CD14-positive monocyte (primary cell): ENCODE measurements at regions not wholly inside any gene's neighbourhood (a gene's known extent, or its start where the extent isn't known, plus 50 kb on each side); places are given as distances from the start of the nearest gene placed in this dataset.
A peak's percentile ranks its signal among the peaks of the same experiment; 100 is the strongest.

Experiments
- DNase-seq, 3 donors: peaks; one replicate each; pipeline ENCODE4 v3.0.0-alpha.2; 2011 to 2022
- H2AFZ ChIP-seq: 2 replicates; pipeline ENCODE4 v1.6.0; 2012; ENCODE audit warnings: mild to moderate bottlenecking, low read depth, low read length, inconsistent platforms; ENCODE audit not compliant: insufficient read depth, poor library complexity, severe bottlenecking
- H3K27ac ChIP-seq, 2 donors: 1 replicate in 1 of 2; 2 replicates in 1 of 2; pipeline ENCODE4 v1.5.1; 2012 to 2013; ENCODE audit warnings: low read length in 2 of 2, control low read depth in 1 of 2, inconsistent platforms in 1 of 2, low read depth in 1 of 2, mild to moderate bottlenecking in 1 of 2
- H3K27me3 ChIP-seq, 2 donors: one replicate each; pipeline versions ENCODE4 v1.6.0 to v1.6.1; 2011 to 2013; ENCODE audit warnings: low read length in 2 of 2; ENCODE audit not compliant: control insufficient read depth in 2 of 2, insufficient read depth in 2 of 2
- H3K36me3 ChIP-seq, 2 donors: replicated peaks in 1 of 2; 1 replicate in 1 of 2; 2 replicates in 1 of 2; pipeline versions ENCODE4 v1.5.1 to v1.6.1; 2012 to 2013; ENCODE audit warnings: low read length in 2 of 2, control low read depth in 1 of 2, inconsistent platforms in 1 of 2, mild to moderate bottlenecking in 1 of 2; ENCODE audit not compliant: insufficient read depth in 2 of 2, control insufficient read depth in 1 of 2
- H3K4me1 ChIP-seq, 2 donors: 1 replicate in 1 of 2; 2 replicates in 1 of 2; pipeline versions ENCODE4 v1.5.1 to v1.6.1; 2012 to 2013; ENCODE audit warnings: low read length in 2 of 2, control low read depth in 1 of 2, inconsistent platforms in 1 of 2, mild to moderate bottlenecking in 1 of 2, moderate library complexity in 1 of 2; ENCODE audit not compliant: insufficient read depth in 2 of 2, control insufficient read depth in 1 of 2
- H3K4me2 ChIP-seq: replicated peaks from 2 replicates; pipeline ENCODE3; 2012; ENCODE audit warnings: low read length, moderate library complexity, mild to moderate bottlenecking; ENCODE audit not compliant: poor library complexity, severe bottlenecking; ENCODE audit errors: extremely low read depth
- H3K4me3 ChIP-seq, 3 experiments: fragments of 200-600 bp in 1 of 3; sonication (generic) in 1 of 3; replicated peaks in 1 of 3; 1 replicate in 2 of 3; 2 replicates in 1 of 3; pipeline ENCODE4 v1.5.1; 2011 to 2013; ENCODE audit warnings: low read length in 3 of 3, mild to moderate bottlenecking in 3 of 3, control low read depth in 2 of 3, low read depth in 2 of 3, inconsistent platforms in 1 of 3, moderate library complexity in 1 of 3
- H3K79me2 ChIP-seq: 2 replicates; pipeline ENCODE4 v1.6.0; 2012; ENCODE audit warnings: mild to moderate bottlenecking, control low read depth, inconsistent platforms, low read length, moderate library complexity; ENCODE audit not compliant: insufficient read depth
- H3K9ac ChIP-seq: 2 replicates; pipeline ENCODE4 v1.6.0; 2017; ENCODE audit warnings: low read length, mild to moderate bottlenecking; ENCODE audit not compliant: insufficient read depth, poor library complexity, severe bottlenecking
- H3K9me3 ChIP-seq, 2 donors: replicated peaks in 1 of 2; 1 replicate in 1 of 2; 2 replicates in 1 of 2; pipeline versions ENCODE4 v1.5.1 to v1.6.1; 2012 to 2013; ENCODE audit warnings: low read length in 2 of 2, control low read depth in 1 of 2; ENCODE audit not compliant: control insufficient read depth in 1 of 2, insufficient read depth in 1 of 2
- H4K20me1 ChIP-seq: 2 replicates; pipeline ENCODE4 v1.6.0; 2012; ENCODE audit warnings: mild to moderate bottlenecking, low read length, control low read depth, moderate library complexity; ENCODE audit not compliant: insufficient read depth
- H3K27ac Mint-ChIP-seq, 7 donors: one replicate each; pipeline ENCODE4 v1.8.0; 2020; ENCODE audit warnings: mild to moderate bottlenecking in 7 of 7, mixed read lengths in 7 of 7, moderate library complexity in 6 of 7, inconsistent platforms in 2 of 7
- H3K27me3 Mint-ChIP-seq, 3 donors: one replicate each; pipeline ENCODE4 v1.8.0; 2021 to 2022; ENCODE audit warnings: low read depth in 3 of 3, mild to moderate bottlenecking in 3 of 3, mixed read lengths in 3 of 3, moderate library complexity in 3 of 3, inconsistent platforms in 1 of 3
- H3K36me3 Mint-ChIP-seq, 2 donors: one replicate each; pipeline ENCODE4 v1.8.0; 2020; ENCODE audit warnings: mixed read lengths in 2 of 2, inconsistent platforms in 1 of 2, mild to moderate bottlenecking in 1 of 2
- H3K4me1 Mint-ChIP-seq: one replicate; pipeline ENCODE4 v1.8.0; 2020; ENCODE audit warnings: mild to moderate bottlenecking, mixed read lengths
- H3K4me3 Mint-ChIP-seq, 2 donors: one replicate each; pipeline ENCODE4 v1.8.0; 2020; ENCODE audit warnings: mild to moderate bottlenecking in 2 of 2, mixed read lengths in 2 of 2, moderate library complexity in 1 of 2
- H3K9me3 Mint-ChIP-seq, 7 donors: one replicate each; pipeline ENCODE4 v1.8.0; 2020 to 2022; ENCODE audit warnings: mixed read lengths in 7 of 7, mild to moderate bottlenecking in 6 of 7, moderate library complexity in 6 of 7, inconsistent platforms in 2 of 7
- CTCF ChIP-seq: fragments of 200-600 bp; IDR thresholded peaks from one replicate; pipeline ENCODE4 v1.8.0; 2022; ENCODE audit warnings: antibody characterized with exemption, mild to moderate bottlenecking
- WGBS: methylation state at CpG from one replicate; pipeline ENCODE4 v1.1.5; 2013; ENCODE audit warnings: missing lambda C conversion rate; ENCODE audit not compliant: insufficient coverage; 5-methylcytosine and 5-hydroxymethylcytosine counted together
- intact Hi-C, 2 donors: fragments of 100-400 bp; cut with micrococcal nuclease; formaldehyde crosslinking; loops; one replicate each; pipeline versions ENCODE4 v1.15.0 to v1.15.1; 2023

GRCh38 chr11:105226091-105226490 is 86.5 kb upstream of the CARD18 start:
- Histone ChIP-seq H3K27ac (no peak overlapping the region), H2AFZ (no peak overlapping the region), H3K9me3 (no peaks in the 10 kb centered on the region), H3K79me2 (no peaks in the 10 kb centered on the region), H3K4me3 (no peak overlapping the region), H4K20me1 (no peaks in the 10 kb centered on the region), H3K9ac (no peak overlapping the region), H3K4me1 (peaks cover 10% of the 10 kb centered on the region in 2 donors), H3K4me2 (no peak overlapping the region), H3K36me3 (no peaks in the 10 kb centered on the region), H3K27me3 (no peaks in the 10 kb centered on the region)
- H3K27ac Mint-ChIP-seq, result no peak overlapping the region
- intact Hi-C loops, result no loop called here
- H3K9me3 Mint-ChIP-seq, result peaks cover 0 to 3% (median 1%) of the 10 kb centered on the region in 7 donors
- H3K36me3 Mint-ChIP-seq, result peaks cover 0 to 1% of the 10 kb centered on the region in 2 donors
- H3K27me3 Mint-ChIP-seq, result no peaks in the 10 kb centered on the region
- TF ChIP-seq CTCF, result no peak
- H3K4me1 Mint-ChIP-seq, result peaks cover 18% of the 10 kb centered on the region
- H3K4me3 Mint-ChIP-seq, result no peak overlapping the region
- DNase-seq, result no peak

DNA sequence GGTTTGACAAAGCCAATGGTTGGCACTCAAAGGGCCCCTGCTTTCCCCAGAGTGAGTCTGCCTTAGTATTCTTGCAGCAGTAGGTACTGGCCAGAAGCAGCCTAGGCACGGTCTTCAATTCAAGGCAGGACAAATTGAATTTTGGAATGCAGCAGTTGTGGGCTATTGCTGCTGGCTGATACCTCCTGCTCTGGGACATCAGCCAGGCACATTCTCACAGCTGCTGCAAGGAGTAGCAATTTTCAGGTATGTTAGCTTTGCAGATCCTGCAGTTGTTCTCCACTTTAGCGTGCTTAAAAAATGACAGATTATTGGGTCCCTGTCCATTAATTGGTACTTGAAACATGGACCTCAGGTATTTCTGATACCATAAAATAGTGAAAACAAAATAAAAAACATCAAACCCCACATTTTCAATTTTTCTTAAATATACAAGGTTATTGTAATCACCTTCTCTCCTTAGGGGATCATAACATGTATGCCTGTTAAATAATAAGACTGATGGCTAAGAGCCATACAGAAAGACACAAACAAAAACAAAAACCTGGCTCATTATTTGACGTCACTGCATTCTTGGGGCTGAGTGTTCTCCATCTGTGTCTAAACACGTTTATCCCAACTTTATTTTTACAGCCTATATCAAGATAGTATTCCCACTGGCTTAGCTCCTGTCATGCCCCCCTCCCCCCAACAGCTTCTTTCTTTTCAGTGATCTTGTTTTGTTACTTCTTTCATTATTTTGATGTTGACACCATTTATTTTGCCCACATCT is 85.1 kb upstream of the CARD18 start:
- H3K27me3 Mint-ChIP-seq, result no peaks in the 10 kb centered on the region

More for the DNA sequence above, 85.1 kb upstream of the CARD18 start:
- Mint-ChIP-seq H3K4me1 (peaks cover 29% of the 10 kb centered on the region), H3K27ac (peak overlapping the region in 1 of 7 donors; percentile 15), H3K4me3 (no peak overlapping the region), H3K36me3 (peaks cover 0 to 1% of the 10 kb centered on the region in 2 donors), H3K9me3 (peaks cover 0 to 4% (median 2%) of the 10 kb centered on the region in 7 donors)
- no peaks in the 10 kb centered on the region for H3K36me3 ChIP-seq
- no peak overlapping the region for H3K9ac ChIP-seq
- H3K79me2 ChIP-seq, result no peaks in the 10 kb centered on the region
- H2AFZ ChIP-seq, result no peak overlapping the region
- H3K4me3 ChIP-seq, result no peak overlapping the region
- DNase-seq, result no peak
- peaks cover 0 to 1% of the 10 kb centered on the region in 2 donors for H3K9me3 ChIP-seq
- H4K20me1 ChIP-seq, result no peaks in the 10 kb centered on the region
- peaks cover 22 to 24% of the 10 kb centered on the region in 2 donors for H3K4me1 ChIP-seq
- H3K27me3 ChIP-seq, result no peaks in the 10 kb centered on the region
- intact Hi-C loops, result no loop called here
- TF ChIP-seq CTCF, result no peak
- H3K27ac ChIP-seq, result no peak overlapping the region
- WGBS, result 93% methylated on average over 4 of the region's 4 CpGs
- H3K4me2 ChIP-seq, result no peak overlapping the region
